Inferior parietal cortex (tissue), 1 donor: ENCODE measurements at regions not wholly inside any gene's neighbourhood (a gene's known extent, or its start where the extent isn't known, plus 50 kb on each side); places are given as distances from the start of the nearest gene placed in this dataset.

Experiments used
- DNase-seq: peaks from one replicate; pipeline ENCODE4 v3.0.0-alpha.2; 2016; ENCODE audit errors: extremely low spot score

- no peak for DNase-seq
Observed at GRCh38 chr13:53844473-53845146, 816.0 kb downstream of the OLFM4 start.

- no peak for DNase-seq
Observed at GRCh38 chr13:53847502-53847901, 818.9 kb downstream of the OLFM4 start.

- no peak for DNase-seq
Observed at GRCh38 chr13:53848366-53848961, 819.9 kb downstream of the OLFM4 start.

GRCh38 chr13:53854321-53854720, 825.7 kb downstream of the OLFM4 start:
- DNase-seq, result no peak

GRCh38 chr13:53856573-53857195, 828.1 kb downstream of the OLFM4 start:
- DNase-seq, result no peak

GRCh38 chr13:53863520-53863919, 834.9 kb downstream of the OLFM4 start:
- DNase-seq, result no peak

GRCh38 chr13:53873558-53873957, 844.9 kb downstream of the OLFM4 start:
- no peak for DNase-seq

GRCh38 chr13:53878861-53879260, 850.2 kb downstream of the OLFM4 start:
- DNase-seq, result no peak

- DNase-seq, result no peak
Observed at GRCh38 chr13:53885997-53886396, 857.4 kb downstream of the OLFM4 start.

- no peak for DNase-seq
Observed at GRCh38 chr13:53890696-53891095, 862.1 kb downstream of the OLFM4 start.

GRCh38 chr13:53901593-53901992, 873.0 kb downstream of the OLFM4 start:
- no peak for DNase-seq

GRCh38 chr13:53907891-53908290, 879.3 kb downstream of the OLFM4 start:
- DNase-seq, result no peak

- DNase-seq, result no peak
Observed at GRCh38 chr13:53920916-53921315, 892.3 kb downstream of the OLFM4 start.

GRCh38 chr13:53921473-53921872, 892.9 kb downstream of the OLFM4 start:
- no peak for DNase-seq

GRCh38 chr13:53941588-53942190, 913.1 kb downstream of the OLFM4 start:
- DNase-seq, result no peak

GRCh38 chr13:53946500-53946899, 917.9 kb downstream of the OLFM4 start:
- DNase-seq, result no peak

- no peak for DNase-seq
Observed at GRCh38 chr13:53953183-53953582, 924.6 kb downstream of the OLFM4 start.
